A549 (cell line): ENCODE measurements at regions not wholly inside any gene's neighbourhood (a gene's known extent, or its start where the extent isn't known, plus 50 kb on each side); places are given as distances from the start of the nearest gene placed in this dataset.

Source experiments
- CEBPB ChIP-seq, 2 experiments: fragments of >200 bp in 1 of 2; sonication (Bioruptor Twin) in 1 of 2; formaldehyde crosslinking in 1 of 2; IDR thresholded peaks; 2 replicates each; pipeline ENCODE4 v1.6.1; 2012 to 2016
- EP300 ChIP-seq, 2 experiments: fragments of >200 bp; sonication (Bioruptor Twin); formaldehyde crosslinking; IDR thresholded peaks; 2 replicates in 1 of 2; 3 replicates in 1 of 2; pipeline ENCODE4 v1.6.1; 2016 to 2017
- MAZ ChIP-seq: fragments of 150-350 bp; IDR thresholded peaks from 2 replicates; pipeline ENCODE4 v1.6.1; 2014; ENCODE audit warnings: antibody characterized with exemption, low read depth, low read length, borderline replicate concordance
- MYC ChIP-seq: IDR thresholded peaks from 2 replicates; pipeline ENCODE4 v1.6.1; 2012; ENCODE audit warnings: mild to moderate bottlenecking, inconsistent platforms, low read length, improper control_type of control experiment, borderline replicate concordance
- NFE2L2 ChIP-seq: fragments of 150-350 bp; conservative IDR thresholded peaks from 2 replicates; pipeline ENCODE4 v1.6.1; 2014; ENCODE audit warnings: low read length
- POLR2A ChIP-seq: IDR thresholded peaks from 2 replicates; pipeline ENCODE4 v1.6.1; 2012; ENCODE audit warnings: mild to moderate bottlenecking, low read length
- TF ChIP-seq, protein P1 (sequence below): fragments of >200 bp; sonication (Bioruptor Twin); formaldehyde crosslinking; IDR thresholded peaks from 3 replicates; pipeline ENCODE4 v1.5.1; 2016

DNA sequence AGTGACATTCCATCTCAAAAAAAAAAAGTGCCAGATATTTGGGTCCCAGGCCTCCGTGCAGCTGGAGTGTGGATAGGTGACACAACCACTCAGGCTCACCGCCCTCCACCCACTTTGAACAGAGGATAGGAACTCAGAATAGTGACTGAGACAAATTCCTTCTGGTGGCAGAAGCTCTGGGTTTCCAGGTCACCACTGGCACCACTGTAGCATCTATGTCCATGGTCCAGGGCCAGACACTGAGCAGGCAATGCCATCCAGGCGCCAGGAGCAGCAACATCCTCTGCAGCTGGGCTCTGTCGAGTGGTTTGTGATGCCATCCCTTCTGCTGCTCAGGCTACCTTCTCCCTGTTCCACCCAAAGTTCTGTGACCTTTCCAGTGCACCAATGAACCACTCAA lies 81.5 kb upstream of the PTPRM start:
- TF ChIP-seq NFE2L2 (no peak), CEBPB (IDR thresholded peaks at IDR 0.05) (no peak), POLR2A (no peak), MAZ (no peak), EP300 (IDR thresholded peaks at IDR 0.05) (no peak), MYC (no peak)
- TF ChIP-seq, protein P1, sequence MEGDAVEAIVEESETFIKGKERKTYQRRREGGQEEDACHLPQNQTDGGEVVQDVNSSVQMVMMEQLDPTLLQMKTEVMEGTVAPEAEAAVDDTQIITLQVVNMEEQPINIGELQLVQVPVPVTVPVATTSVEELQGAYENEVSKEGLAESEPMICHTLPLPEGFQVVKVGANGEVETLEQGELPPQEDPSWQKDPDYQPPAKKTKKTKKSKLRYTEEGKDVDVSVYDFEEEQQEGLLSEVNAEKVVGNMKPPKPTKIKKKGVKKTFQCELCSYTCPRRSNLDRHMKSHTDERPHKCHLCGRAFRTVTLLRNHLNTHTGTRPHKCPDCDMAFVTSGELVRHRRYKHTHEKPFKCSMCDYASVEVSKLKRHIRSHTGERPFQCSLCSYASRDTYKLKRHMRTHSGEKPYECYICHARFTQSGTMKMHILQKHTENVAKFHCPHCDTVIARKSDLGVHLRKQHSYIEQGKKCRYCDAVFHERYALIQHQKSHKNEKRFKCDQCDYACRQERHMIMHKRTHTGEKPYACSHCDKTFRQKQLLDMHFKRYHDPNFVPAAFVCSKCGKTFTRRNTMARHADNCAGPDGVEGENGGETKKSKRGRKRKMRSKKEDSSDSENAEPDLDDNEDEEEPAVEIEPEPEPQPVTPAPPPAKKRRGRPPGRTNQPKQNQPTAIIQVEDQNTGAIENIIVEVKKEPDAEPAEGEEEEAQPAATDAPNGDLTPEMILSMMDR, result no peak
